ENCODE measurements at regions not wholly inside any gene's neighbourhood (a gene's known extent, or its start where the extent isn't known, plus 50 kb on each side); places are given as distances from the start of the nearest gene placed in this dataset.

GRCh38 chr5:175356428-175356827, 87.6 kb downstream of the DRD1 start:
- Histone ChIP-seq H3K27me3 (replicated peaks; ENCODE audit: insufficient read depth, low read depth, low read length, poor library complexity) (no peaks in the 10 kb centered on the region), H3K9me3 (ENCODE audit: low read depth, low read length, poor library complexity, severe bottlenecking) (no peaks in the 10 kb centered on the region), H3K4me3 (ENCODE audit: low read depth, low read length, poor library complexity, severe bottlenecking) (no peak overlapping the region), H3K27ac (ENCODE audit: low read depth, low read length, poor library complexity, severe bottlenecking) (no peak overlapping the region), H3K36me3 (ENCODE audit: insufficient read depth, low read length, poor library complexity, severe bottlenecking) (no peaks in the 10 kb centered on the region), H3K4me1 (ENCODE audit: insufficient read depth, low read length, poor library complexity, severe bottlenecking) (peaks cover 4% of the 10 kb centered on the region)
- POLR2A ChIA-PET (ENCODE audit: low non-redundant PET): no interaction called here
- intact Hi-C loops (cut with micrococcal nuclease; ENCODE audit: unreplicated experiment): no loop called here
- TF ChIP-seq, protein P1, sequence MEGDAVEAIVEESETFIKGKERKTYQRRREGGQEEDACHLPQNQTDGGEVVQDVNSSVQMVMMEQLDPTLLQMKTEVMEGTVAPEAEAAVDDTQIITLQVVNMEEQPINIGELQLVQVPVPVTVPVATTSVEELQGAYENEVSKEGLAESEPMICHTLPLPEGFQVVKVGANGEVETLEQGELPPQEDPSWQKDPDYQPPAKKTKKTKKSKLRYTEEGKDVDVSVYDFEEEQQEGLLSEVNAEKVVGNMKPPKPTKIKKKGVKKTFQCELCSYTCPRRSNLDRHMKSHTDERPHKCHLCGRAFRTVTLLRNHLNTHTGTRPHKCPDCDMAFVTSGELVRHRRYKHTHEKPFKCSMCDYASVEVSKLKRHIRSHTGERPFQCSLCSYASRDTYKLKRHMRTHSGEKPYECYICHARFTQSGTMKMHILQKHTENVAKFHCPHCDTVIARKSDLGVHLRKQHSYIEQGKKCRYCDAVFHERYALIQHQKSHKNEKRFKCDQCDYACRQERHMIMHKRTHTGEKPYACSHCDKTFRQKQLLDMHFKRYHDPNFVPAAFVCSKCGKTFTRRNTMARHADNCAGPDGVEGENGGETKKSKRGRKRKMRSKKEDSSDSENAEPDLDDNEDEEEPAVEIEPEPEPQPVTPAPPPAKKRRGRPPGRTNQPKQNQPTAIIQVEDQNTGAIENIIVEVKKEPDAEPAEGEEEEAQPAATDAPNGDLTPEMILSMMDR (conservative IDR thresholded peaks at IDR 0.05; ENCODE audit: low read depth, low read length): no peak
- no peak for TF ChIP-seq EZH2 (IDR thresholded peaks at IDR 0.05; ENCODE audit: borderline replicate concordance, low read depth, low read length, poor library complexity, severe bottlenecking)
- DNase-seq (ENCODE audit: low spot score): no peak
- BruUV-seq (replicated peaks): no TSS peak
- CTCF ChIA-PET: no interaction called here

- Histone ChIP-seq H3K4me3 (ENCODE audit: low read depth, low read length, poor library complexity, severe bottlenecking) (no peak overlapping the region), H3K27ac (ENCODE audit: low read depth, low read length, poor library complexity, severe bottlenecking) (no peak overlapping the region), H3K9me3 (ENCODE audit: low read depth, low read length, poor library complexity, severe bottlenecking) (no peaks in the 10 kb centered on the region), H3K36me3 (ENCODE audit: insufficient read depth, low read length, poor library complexity, severe bottlenecking) (no peaks in the 10 kb centered on the region), H3K4me1 (ENCODE audit: insufficient read depth, low read length, poor library complexity, severe bottlenecking) (peaks cover 4% of the 10 kb centered on the region), H3K27me3 (replicated peaks; ENCODE audit: insufficient read depth, low read depth, low read length, poor library complexity) (no peaks in the 10 kb centered on the region)
- ChIA-PET POLR2A (ENCODE audit: low non-redundant PET) (no interaction called here), CTCF (no interaction called here)
- no peak for DNase-seq (ENCODE audit: low spot score)
- intact Hi-C loops (cut with micrococcal nuclease; ENCODE audit: unreplicated experiment): no loop called here
- BruUV-seq (replicated peaks): no TSS peak
- TF ChIP-seq, protein P1 (conservative IDR thresholded peaks at IDR 0.05; ENCODE audit: low read depth, low read length): no peak
- TF ChIP-seq EZH2 (IDR thresholded peaks at IDR 0.05; ENCODE audit: borderline replicate concordance, low read depth, low read length, poor library complexity, severe bottlenecking): no peak
These were observed 89.0 kb downstream of the DRD1 start for GRCh38 chr5:175354964-175355363.

- BruUV-seq (replicated peaks): no TSS peak
- intact Hi-C loops (cut with micrococcal nuclease; ENCODE audit: unreplicated experiment): no loop called here
- ChIA-PET CTCF (no interaction called here), POLR2A (ENCODE audit: low non-redundant PET) (no interaction called here)
- Histone ChIP-seq H3K4me1 (ENCODE audit: insufficient read depth, low read length, poor library complexity, severe bottlenecking) (no peaks in the 10 kb centered on the region), H3K4me3 (ENCODE audit: low read depth, low read length, poor library complexity, severe bottlenecking) (no peak overlapping the region), H3K9me3 (ENCODE audit: low read depth, low read length, poor library complexity, severe bottlenecking) (no peaks in the 10 kb centered on the region), H3K36me3 (ENCODE audit: insufficient read depth, low read length, poor library complexity, severe bottlenecking) (no peaks in the 10 kb centered on the region), H3K27ac (ENCODE audit: low read depth, low read length, poor library complexity, severe bottlenecking) (no peak overlapping the region), H3K27me3 (replicated peaks; ENCODE audit: insufficient read depth, low read depth, low read length, poor library complexity) (no peaks in the 10 kb centered on the region)
- TF ChIP-seq, protein P1 (conservative IDR thresholded peaks at IDR 0.05; ENCODE audit: low read depth, low read length): no peak
- no peak for TF ChIP-seq EZH2 (IDR thresholded peaks at IDR 0.05; ENCODE audit: borderline replicate concordance, low read depth, low read length, poor library complexity, severe bottlenecking)
- DNase-seq (ENCODE audit: low spot score): no peak
These were observed 90.1 kb downstream of the DRD1 start for GRCh38 chr5:175353926-175354325.

Data from A673 (cell line).